GM18873 (cell line): ENCODE measurements at regions not wholly inside any gene's neighbourhood (a gene's known extent, or its start where the extent isn't known, plus 50 kb on each side); places are given as distances from the start of the nearest gene placed in this dataset.
"Not testable (repeated sequence)": the region's sequence is repeated elsewhere in the genome, so short reads cannot be mapped to it uniquely, and the experiment has no call there.

Experiments
- ATAC-seq: cut with Tn5 transposase; IDR thresholded peaks from one replicate; pipeline ENCODE4 v1.9.1; 2021; ENCODE audit warnings: mild to moderate bottlenecking, moderate library complexity, moderate number of reproducible peaks; ENCODE audit not compliant: unreplicated experiment, low FRiP score

DNA sequence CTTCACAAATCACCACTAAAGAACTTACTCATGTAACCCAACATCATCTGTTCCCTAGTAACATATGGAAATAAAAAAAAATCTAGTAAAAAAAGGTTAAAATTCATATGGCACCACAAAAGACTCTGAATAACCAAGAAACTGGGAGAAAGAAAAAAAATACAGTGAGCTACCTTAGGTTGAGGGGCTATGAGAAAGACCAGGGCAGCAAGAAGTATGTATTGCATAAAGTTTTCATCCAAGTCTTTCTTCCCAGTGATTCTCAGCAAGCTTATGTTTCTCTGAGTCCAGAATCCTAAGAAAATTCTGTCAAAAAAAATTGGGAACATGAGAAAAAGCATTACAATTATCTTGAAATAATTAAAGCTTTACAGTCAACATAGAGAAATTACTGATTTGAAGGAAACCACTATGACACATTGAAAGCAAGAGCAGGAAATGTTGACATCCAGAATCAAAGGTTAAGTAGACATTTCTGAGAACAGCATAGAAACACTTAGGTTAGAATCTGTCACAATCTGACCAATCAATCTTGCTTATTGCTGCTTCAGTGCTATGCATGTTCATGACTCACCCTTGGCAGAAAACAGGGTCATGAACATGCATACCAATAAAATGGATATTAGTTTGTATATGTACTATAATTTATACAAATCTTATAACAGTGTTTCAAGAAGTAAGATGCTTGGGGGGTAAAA is 494.0 kb upstream of the POT1 start:
- no peak for ATAC-seq

DNA sequence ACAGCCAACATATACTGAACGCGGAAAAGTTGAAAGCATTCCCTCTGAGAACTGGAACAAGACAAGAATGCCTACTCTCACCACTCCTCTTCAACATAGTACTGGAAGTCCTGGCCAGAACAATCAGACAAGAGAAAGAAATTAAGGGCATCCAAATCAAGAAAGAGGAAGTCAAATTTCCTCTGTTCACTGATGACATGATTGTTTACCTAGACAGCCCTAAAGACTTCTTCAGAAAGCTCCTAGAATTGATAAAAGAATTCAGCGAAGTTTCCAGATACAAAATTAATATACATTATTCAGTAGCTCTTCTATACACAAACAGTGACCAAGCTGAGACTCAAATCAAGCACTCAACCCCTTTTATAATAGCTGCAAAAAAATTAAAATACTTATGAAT is 491.8 kb upstream of the POT1 start:
- not testable (repeated sequence) for ATAC-seq

- no peak for ATAC-seq
These were observed 483.5 kb upstream of the POT1 start for GRCh38 chr7:125412890-125413665.

DNA sequence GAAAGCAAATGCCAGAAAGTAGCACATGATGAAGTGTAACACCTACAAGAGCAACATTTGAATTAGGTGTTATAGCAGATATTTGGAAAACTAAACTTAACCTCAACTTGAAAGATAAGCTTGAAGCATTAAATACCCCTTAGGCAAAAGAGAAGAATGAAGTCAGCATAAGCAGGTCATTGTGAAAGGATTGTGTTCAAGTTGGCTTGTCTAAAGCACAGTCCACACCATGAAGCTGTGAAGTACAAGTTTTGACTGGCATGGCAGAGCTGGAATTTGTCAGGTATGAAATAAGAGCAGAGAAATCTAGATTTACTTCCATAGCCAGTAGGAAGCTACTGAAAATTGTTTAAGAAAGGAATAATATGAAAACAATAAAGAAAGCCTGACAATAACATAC is 480.3 kb upstream of the POT1 start:
- ATAC-seq: no peak

- ATAC-seq: no peak
These were observed 476.5 kb upstream of the POT1 start for GRCh38 chr7:125406111-125406510.

DNA sequence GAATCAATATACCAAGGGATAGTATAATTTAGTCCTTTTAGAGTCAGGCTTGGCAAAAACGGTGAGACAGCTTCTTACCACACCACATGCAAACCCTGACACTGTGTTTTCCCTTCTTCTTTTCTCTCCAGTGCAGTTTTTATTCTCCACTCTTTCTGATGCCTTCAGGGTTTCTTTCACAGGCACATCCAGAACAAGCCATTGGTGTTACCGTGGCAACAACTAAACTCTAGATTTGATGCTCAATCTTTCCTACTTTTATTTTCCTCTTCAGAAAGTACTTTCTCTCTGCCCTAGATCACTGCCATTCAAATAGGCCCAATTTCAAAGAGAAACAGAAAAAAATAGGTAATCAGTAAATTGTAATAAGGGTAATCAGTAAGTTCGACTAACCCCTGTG is 469.8 kb upstream of the POT1 start:
- ATAC-seq: no peak

- no peak for ATAC-seq
These were observed 467.0 kb upstream of the POT1 start for GRCh38 chr7:125396466-125397151.

DNA sequence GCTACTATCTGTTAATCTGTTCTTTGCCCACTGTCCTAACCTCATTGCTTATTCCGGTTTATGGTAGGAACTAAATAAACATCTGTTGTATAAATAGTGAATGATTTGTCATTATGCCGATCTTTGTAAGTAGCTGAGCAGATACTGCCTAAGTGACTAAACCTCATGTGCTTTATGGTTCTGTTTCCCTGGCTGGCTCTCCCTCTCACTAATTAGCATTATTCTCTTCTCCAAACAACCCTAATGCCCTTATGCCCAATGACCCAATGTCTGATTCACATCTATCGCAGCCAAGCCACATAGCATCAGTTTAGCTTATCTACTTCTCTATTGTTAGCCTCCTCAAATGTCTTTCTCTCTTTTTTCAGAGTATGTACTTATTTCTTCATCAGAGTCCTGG is 462.3 kb upstream of the POT1 start:
- ATAC-seq: no peak

- no peak for ATAC-seq
These were observed 461.4 kb upstream of the POT1 start for GRCh38 chr7:125390981-125391380.

DNA sequence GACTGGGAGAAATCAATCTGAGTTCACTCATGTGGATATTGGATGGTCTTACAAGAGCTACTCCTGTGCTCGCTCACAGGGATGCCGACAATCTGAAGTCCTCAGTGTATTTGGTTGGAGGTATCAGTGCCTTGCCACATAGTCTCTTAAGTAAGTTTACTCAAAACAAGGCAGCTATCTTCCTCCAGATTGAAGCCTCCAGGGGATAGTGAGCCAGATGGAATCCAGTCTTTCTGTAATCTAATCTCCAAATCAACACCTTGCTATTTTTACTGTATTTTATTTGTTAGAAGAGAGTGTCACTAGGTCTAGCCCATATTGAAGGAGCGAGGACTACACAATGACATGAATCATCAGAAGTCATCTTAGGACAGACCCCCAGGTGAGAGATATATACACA is 456.6 kb upstream of the POT1 start:
- ATAC-seq: no peak

DNA sequence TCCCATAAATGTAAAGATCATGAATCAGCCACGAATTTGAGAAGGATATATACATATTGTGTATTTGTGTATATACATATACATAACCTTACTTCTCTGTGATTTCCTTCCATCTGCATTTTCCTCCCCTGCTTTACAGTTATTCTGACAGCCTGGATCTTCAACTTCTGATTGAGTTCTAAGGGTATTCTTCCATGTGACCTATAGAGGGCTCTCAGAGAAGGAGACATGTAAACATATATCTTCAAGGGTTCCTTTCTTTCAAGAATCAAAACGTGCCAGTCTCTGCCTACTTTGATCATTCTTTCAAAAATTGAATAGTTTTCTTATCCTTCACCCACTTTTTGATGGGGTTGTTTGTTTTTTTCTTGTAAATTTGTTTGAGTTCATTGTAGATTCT is 453.7 kb upstream of the POT1 start:
- no peak for ATAC-seq

DNA sequence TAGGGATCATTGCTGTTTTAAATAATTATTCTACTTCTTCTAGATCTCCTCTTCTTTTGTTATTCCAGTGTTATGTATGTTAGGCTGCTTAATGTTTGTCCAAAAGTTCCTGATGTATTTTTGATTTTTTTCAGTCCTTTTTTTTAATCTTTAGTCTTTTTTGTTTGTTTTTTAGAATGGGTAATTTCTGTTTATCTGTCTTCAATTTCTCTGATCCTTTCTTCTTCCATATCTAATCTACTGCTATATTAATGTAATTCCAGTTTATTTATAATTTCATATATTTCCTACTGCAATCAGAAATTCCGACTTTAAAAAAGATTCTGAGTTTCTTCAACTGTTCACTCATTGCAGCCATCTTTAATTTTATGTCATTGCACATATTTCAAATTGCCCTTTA is 452.8 kb upstream of the POT1 start:
- ATAC-seq: no peak

GRCh38 chr7:125375942-125376341 is 446.3 kb upstream of the POT1 start:
- no peak for ATAC-seq

DNA sequence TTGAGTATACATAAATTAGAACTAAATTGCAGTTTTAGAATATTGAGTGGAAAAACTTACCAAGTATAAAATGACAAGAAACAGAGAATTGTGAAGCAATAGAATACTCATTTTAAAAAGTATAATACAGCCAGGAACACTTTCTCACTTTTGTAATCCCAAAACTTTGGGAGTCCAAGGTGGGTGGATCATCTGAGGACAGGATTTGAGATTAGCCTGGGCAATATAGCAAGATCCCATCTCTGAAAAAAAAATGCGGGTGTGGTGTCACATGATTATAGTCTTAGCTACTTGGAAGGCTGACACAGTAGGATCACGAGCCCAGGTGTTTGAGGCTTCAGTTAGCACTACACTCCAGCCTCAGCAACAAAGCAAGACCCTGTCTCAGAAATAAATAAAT is 440.9 kb upstream of the POT1 start:
- ATAC-seq: no peak

DNA sequence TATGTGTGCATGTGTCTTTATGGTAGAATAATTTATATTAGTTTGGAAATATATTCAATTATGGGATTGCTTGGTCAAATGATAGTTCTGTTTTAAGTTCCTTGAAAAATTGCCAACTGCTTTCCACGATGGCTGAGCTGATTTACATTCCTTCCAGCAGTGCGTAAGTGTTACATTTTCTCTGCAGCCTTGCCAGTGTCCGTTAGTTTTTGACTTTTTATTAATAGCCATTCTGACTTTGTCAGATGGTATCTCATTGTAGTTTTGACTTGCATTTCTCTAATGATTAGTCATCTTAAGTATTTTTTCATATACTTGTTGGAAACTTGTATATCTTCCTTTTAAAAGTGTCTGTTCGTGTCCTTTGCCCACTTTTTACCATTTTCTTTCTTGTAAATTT is 434.2 kb upstream of the POT1 start:
- ATAC-seq: no peak

DNA sequence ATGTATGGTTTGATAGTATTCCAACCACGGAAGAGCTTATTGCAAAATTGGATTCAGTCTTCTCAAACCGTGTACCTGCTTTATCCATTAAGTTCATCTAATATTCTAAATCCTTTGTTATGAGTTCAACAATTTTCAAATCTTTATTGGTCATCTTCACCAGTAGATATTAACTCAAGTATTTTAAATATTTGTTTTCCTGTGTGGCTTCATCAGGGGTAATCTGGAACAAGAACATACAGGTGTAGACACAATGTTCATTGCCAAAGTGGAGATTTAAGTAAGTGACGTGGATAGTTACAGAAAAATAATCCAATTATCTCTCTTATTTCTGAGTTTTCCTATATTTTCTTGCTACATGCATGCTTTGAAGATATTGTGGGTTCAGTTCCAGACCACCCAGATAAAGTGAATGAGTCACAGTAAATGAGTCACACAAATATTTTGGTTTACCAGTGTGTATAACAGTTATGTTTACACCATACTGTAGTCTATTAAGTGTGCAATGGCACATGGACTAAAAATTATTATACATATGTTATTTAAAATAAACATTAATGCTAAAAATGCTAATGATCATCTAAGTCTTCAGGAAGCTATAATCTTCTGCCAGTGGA is 429.0 kb upstream of the POT1 start:
- no peak for ATAC-seq

DNA sequence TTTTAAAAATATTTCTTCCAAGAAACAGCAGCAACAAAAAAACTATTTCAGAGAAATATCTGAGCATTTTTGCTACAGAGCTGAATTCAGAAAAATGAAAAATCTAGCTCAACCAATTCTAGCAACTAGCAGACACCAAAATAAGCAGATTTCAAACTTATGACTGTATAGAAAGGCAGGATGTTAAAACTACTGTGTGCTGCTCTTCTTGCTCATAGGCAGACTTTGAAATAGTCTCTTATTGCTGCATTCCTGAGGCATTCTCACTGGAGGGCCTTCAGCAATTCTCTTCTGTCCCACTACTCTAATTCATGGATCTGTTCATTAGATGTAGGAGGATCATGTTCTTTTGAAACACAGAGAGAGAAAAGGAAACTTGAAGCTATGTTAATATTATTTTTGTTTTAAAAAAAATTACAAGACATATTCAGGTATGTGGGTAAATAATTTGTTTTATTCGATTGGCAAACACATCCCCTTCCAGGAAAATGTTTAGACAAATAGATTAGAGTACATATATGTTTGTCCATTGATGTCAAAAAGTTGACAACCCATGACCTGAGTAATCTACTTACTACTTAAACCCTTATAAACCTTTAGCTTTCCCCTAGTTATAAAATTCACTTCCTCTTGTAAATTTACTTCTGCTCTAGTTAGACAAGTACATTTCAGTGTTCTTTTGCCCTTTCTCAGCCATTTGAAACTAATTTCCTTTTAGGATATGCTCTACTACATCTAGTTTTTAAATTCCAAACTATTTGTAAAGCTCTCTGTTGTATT is 428.2 kb upstream of the POT1 start:
- no peak for ATAC-seq

- ATAC-seq: peak; percentile 43
These were observed 426.3 kb upstream of the POT1 start for GRCh38 chr7:125355899-125356298.

- ATAC-seq: no peak
These were observed 417.6 kb upstream of the POT1 start for GRCh38 chr7:125347269-125347668.

DNA sequence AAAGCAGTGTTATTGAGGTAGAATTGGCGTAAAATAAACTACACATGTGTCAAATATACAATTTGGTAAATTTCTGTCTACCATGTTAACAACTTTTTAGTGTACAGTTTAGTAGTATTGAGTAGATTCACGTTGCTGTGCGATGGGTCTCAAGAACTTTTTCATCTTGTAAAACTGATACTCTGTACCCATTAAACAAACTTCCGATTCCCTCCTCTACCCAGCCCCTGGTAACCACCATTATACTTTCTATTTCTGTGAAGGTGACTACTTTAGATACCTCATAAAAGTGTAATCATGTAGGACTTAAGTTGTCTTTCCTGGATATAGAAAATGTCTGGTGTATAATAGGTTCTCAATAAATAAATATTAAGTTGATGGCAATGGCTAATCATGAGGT is 408.5 kb upstream of the POT1 start:
- no peak for ATAC-seq
